Tibial artery (tissue), 4 donors: ENCODE measurements at regions not wholly inside any gene's neighbourhood (a gene's known extent, or its start where the extent isn't known, plus 50 kb on each side); places are given as distances from the start of the nearest gene placed in this dataset.

Source experiments
- DNase-seq, 2 donors: peaks; one replicate each; pipeline ENCODE4 v3.0.0-alpha.2; 2019
- H3K27ac ChIP-seq, 2 donors: fragments of 200-600 bp; sonication (generic) in 1 of 2; 1 replicate in 1 of 2; 2 replicates in 1 of 2; pipeline ENCODE4 v1.5.1; 2018 to 2019; ENCODE audit warnings: mild to moderate bottlenecking in 1 of 2
- H3K27me3 ChIP-seq, 2 donors: fragments of 200-600 bp; sonication (generic) in 1 of 2; one replicate each; pipeline versions ENCODE4 v1.5.1 to v1.6.0; 2016 to 2019
- H3K36me3 ChIP-seq, 3 donors: fragments of 200-600 bp; sonication (generic) in 2 of 3; one replicate each; pipeline ENCODE4 v1.5.1; 2016 to 2019; ENCODE audit warnings: mild to moderate bottlenecking in 2 of 3
- H3K4me1 ChIP-seq, 4 donors: fragments of 200-600 bp; sonication (generic) in 2 of 4; 1 replicate in 3 of 4; 2 replicates in 1 of 4; pipeline ENCODE4 v1.5.1; 2016 to 2019
- H3K4me3 ChIP-seq, 2 donors: fragments of 200-600 bp; sonication (generic) in 1 of 2; 1 replicate in 1 of 2; 2 replicates in 1 of 2; pipeline ENCODE4 v1.5.1; 2018 to 2019; ENCODE audit warnings: mild to moderate bottlenecking in 2 of 2
- H3K9me3 ChIP-seq, 3 donors: fragments of 200-600 bp; sonication (generic) in 1 of 3; one replicate each; pipeline ENCODE4 v1.5.1; 2016 to 2019
- CTCF ChIP-seq, 2 experiments: fragments of 200-600 bp in 1 of 2; fragments of 450-650 bp in 1 of 2; IDR thresholded peaks; one replicate each; pipeline ENCODE4 v1.5.1; 2017 to 2019; ENCODE audit warnings: antibody characterized with exemption in 2 of 2, mild to moderate bottlenecking in 1 of 2, moderate library complexity in 1 of 2
- intact Hi-C: fragments of 100-400 bp; cut with DNase I; formaldehyde crosslinking; loops from one replicate; pipeline ENCODE4 v1.15.0; 2023; ENCODE audit warnings: low total_unique reads

DNA sequence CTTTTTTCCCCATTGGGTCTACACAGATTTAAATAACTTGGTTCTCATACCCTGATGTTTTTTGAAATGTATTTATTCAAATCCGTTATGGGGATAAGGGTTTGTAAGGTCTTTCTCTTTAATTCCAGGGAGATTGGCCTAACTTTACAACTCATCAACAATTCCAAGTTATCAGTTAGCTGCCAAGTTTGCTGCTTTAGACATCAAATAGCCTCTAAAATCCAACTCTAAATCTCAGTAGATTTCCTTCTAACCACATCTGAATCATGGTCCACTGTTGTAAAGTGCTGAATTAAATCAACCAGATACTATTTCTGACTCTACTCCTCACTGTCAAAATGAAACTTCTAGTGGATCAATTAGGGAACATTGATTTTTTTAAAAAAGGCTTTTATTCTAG is 364.1 kb upstream of the E2F7 start:
- no peak overlapping the region for H3K27ac ChIP-seq
- no peak for TF ChIP-seq CTCF (IDR thresholded peaks at IDR 0.05)
- intact Hi-C loops = no loop called here

GRCh38 chr12:77421152-77421551 is 355.8 kb upstream of the E2F7 start:
- no peaks in the 10 kb centered on the region for H3K36me3 ChIP-seq
- no peaks in the 10 kb centered on the region for H3K4me1 ChIP-seq
- intact Hi-C loops = no loop called here
- H3K27ac ChIP-seq = no peak overlapping the region
- TF ChIP-seq CTCF (IDR thresholded peaks at IDR 0.05) = no peak
- no peak for DNase-seq
- no peaks in the 10 kb centered on the region for H3K27me3 ChIP-seq
- H3K4me3 ChIP-seq = no peak overlapping the region
- no peaks in the 10 kb centered on the region for H3K9me3 ChIP-seq

More for the DNA sequence above, 364.1 kb upstream of the E2F7 start:
- Histone ChIP-seq H3K27me3 (no peaks in the 10 kb centered on the region), H3K4me3 (no peak overlapping the region), H3K9me3 (no peaks in the 10 kb centered on the region), H3K4me1 (no peaks in the 10 kb centered on the region), H3K36me3 (no peaks in the 10 kb centered on the region)
- DNase-seq = no peak

- no peak overlapping the region for H3K27ac ChIP-seq
- no peaks in the 10 kb centered on the region for H3K9me3 ChIP-seq
- H3K4me1 ChIP-seq = no peaks in the 10 kb centered on the region
- no peaks in the 10 kb centered on the region for H3K27me3 ChIP-seq
- no peak overlapping the region for H3K4me3 ChIP-seq
- intact Hi-C loops = no loop called here
- no peak for DNase-seq
- no peaks in the 10 kb centered on the region for H3K36me3 ChIP-seq
- no peak for TF ChIP-seq CTCF (IDR thresholded peaks at IDR 0.05)
Observed at GRCh38 chr12:77409551-77409950, 344.2 kb upstream of the E2F7 start.

GRCh38 chr12:77407931-77408330 is 342.6 kb upstream of the E2F7 start:
- no peak overlapping the region for H3K4me3 ChIP-seq
- no peaks in the 10 kb centered on the region for H3K9me3 ChIP-seq
- H3K27me3 ChIP-seq = no peaks in the 10 kb centered on the region
- DNase-seq = no peak
- no peak for TF ChIP-seq CTCF (IDR thresholded peaks at IDR 0.05)
- no peaks in the 10 kb centered on the region for H3K4me1 ChIP-seq
- intact Hi-C loops = no loop called here
- no peak overlapping the region for H3K27ac ChIP-seq
- H3K36me3 ChIP-seq = no peaks in the 10 kb centered on the region

DNA sequence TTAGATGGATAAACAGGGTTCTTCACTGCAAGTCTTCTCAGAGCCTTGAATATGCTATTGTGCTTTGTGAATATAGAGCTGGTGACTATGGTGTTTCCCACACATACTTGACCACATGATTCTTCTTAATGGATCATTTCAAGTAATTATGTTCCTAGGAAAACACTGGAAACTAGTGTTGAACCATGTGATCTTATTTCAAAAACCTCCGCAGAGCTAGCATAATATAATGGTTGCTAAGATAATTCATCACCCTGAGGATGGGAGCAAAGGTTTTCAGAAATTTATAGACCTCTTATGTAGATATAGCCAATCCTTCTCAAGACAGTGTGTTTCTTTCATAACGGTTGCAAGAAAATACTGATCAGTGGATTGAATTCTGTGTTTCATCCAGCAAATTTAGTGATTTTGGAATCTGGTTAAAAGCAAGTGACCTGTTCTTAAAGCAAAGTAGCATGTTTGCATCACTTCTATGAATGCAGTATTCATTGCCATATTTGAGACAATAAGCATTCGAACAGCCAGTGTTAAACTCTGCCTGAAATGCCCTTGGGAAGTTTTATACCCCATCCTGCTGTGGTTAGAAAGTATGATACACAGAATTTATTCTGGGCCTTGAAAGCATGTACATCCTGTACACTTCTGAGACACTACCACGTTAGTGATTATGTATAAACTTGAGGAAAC is 341.0 kb upstream of the E2F7 start:
- no peak for DNase-seq
- H3K27ac ChIP-seq = no peak overlapping the region

More for the DNA sequence above, 341.0 kb upstream of the E2F7 start:
- no peaks in the 10 kb centered on the region for H3K36me3 ChIP-seq
- H3K9me3 ChIP-seq = no peaks in the 10 kb centered on the region
- intact Hi-C loops = no loop called here
- no peak for TF ChIP-seq CTCF (IDR thresholded peaks at IDR 0.05)
- H3K27me3 ChIP-seq = no peaks in the 10 kb centered on the region
- H3K4me3 ChIP-seq = no peak overlapping the region
- no peaks in the 10 kb centered on the region for H3K4me1 ChIP-seq
